Stimulated activated CD8-positive, alpha-beta memory T cell treated with anti-CD3 and anti-CD28 coated beads, Interleukin-15, amount 100 ng/mL, for 48 hours (primary cell): ENCODE measurements at regions not wholly inside any gene's neighbourhood (a gene's known extent, or its start where the extent isn't known, plus 50 kb on each side); places are given as distances from the start of the nearest gene placed in this dataset.
"Not testable (repeated sequence)": the region's sequence is repeated elsewhere in the genome, so short reads cannot be mapped to it uniquely, and the experiment has no call there.

ENCODE experiments used
- DNase-seq, 2 donors: peaks; one replicate each; pipeline ENCODE4 v3.0.0-alpha.2; 2020; ENCODE audit warnings: low read depth in 2 of 2

- no peak for DNase-seq
These were observed 106.9 kb upstream of the ZNF746 start for GRCh38 chr7:149604521-149604920.

GRCh38 chr7:149600669-149601330 lies 103.2 kb upstream of the ZNF746 start:
- DNase-seq: peak in 1 of 2 donors; percentile 50

DNA sequence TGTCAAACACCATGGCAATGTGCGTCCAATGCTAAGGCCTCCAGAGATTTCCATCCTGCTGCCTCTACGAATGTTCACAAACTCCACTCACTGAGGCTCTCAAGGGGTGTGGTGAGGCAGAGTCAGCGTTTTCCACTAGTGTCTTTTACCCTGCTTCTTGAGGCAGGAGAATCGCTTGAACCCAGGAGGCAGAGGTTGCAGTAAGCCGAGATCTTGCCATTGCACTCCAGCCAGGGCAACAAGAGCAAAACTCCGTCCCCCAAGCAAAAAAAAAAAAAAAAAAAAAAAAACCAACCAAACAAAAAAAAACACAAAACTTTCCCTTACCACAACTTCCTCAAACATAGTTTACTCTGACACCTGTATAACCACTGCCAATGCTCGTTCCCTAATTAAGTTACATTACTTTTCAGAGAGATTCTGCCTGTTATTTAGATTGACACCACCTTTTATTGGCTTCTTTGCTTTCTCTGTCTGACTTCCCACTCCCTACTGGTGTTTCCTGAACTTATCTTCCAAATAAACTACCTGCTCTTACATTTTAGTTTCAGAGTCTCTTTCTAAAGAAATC lies 102.1 kb upstream of the ZNF746 start:
- DNase-seq: no peak

- no peak for DNase-seq
These were observed 101.2 kb upstream of the ZNF746 start for GRCh38 chr7:149598721-149599308.

DNA sequence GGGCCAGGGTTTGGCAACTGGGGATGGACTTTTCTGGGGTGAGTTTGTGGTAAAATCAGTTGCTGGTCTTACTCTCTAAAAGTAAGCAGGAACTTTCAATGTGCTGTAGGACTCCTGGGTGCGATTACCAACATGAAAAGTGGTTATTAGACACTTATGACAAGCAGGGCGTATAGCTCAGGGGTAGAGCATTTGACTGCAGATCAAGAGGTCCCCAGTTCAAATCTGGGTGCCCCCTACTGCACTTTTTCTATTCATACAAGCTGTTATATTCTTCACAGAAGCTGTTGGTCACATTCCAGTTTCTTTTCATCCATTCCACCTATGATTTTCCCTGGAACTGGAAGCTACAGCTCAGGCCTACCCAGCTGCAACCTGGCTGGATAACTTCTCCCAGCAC lies 100.2 kb upstream of the ZNF746 start:
- DNase-seq: not testable (repeated sequence)

DNA sequence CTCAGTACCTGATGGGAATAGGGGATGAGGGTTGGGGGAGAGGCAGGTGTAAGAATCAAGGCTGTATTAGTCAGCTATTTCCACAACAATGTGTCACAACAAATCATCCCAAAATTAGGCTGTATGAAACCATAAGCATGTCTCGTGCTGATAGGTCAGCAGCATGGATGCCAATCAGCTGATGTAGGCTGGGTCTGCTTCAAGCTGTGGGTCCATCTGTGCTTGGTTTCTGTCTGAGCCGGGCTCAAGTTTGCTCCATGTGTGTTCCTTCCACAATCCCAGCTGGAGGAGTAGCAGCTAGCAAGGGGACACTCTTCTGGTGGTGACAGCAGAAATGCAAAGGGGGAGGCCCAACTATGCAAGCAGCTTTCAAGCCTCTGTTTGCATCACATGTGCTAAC lies 97.9 kb upstream of the ZNF746 start:
- DNase-seq: no peak

GRCh38 chr7:149595078-149595477 lies 97.5 kb upstream of the ZNF746 start:
- no peak for DNase-seq

- DNase-seq: no peak
These were observed 91.3 kb upstream of the ZNF746 start for GRCh38 chr7:149588930-149589329.

- no peak for DNase-seq
These were observed 89.3 kb upstream of the ZNF746 start for GRCh38 chr7:149586646-149587645.

DNA sequence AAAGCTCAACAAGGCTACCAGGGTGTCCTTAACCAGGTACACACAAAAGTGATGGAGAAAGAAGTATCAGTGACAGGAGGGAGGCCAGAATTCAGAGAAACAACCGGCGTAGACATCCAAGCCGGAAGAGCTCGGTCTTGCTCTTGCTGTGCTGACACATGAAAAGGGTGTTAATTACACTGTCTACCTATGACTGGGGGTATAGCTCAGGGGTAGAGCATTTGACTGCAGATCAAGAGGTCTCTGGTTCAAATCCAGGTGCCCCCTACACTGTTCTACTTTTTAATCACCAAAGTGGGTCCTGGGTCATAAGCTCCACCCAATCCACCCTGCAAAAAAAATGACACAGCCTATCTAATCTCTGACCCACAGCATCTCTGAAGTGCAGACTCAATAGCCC lies 86.9 kb upstream of the ZNF746 start:
- DNase-seq: no peak

DNA sequence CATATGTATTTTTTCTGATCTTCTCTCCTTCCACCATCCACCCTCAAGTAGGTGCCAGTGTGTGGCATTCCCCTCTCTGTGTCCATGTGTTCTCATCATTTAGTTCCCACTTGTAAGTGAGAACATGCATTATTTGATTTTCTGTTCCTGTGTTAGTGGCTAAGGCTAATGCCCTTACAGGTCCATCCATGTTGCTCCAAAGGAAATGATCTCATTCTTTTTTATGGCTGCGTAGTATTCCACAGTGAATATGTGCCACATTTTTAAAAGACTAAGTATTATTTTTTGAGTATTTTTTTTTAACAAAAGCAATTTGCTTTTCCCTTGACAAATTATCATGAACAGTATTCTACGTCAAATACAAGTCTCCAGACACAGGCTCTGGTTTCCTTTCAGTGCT lies 86.4 kb upstream of the ZNF746 start:
- no peak for DNase-seq

DNA sequence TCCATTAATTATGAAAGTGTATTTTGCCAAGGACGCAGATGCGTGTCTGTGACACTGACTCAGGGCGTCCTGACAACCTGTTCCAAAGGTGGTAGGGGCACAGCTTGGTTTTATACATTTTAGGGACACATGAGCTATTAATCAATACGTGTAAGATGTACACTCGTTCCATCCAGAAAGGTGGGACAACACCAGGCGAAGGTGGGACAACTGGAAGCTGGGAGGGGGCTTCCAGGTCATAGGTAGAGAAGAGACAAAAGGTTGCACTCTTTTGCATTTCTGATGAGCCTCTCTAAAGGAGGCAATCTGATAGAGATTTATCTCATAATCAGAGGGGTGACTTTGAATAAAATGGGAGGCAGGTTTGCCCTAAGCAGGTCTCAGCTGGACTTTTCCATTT lies 82.7 kb upstream of the ZNF746 start:
- no peak for DNase-seq

DNA sequence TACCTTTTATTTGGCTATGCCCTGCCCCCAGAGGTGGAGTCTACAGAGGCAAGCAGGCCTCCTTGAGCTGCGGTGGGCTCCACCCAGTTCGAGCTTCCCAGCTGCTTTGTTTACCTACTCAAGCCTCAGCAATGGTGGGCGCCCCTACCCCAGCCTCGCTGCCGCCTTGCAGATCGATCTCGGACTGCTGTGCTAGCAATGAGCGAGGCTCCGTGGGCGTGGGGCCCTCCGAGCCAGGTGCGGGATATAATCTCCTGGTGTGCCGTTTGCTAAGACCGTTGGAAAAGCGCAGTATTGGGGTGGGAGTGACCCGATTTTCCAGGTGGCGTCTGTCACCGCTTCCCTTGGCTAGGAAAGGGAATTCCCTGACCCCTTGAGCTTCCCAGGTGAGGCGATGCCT lies 81.8 kb upstream of the ZNF746 start:
- DNase-seq: not testable (repeated sequence)

GRCh38 chr7:149574428-149574827 lies 76.8 kb upstream of the ZNF746 start:
- not testable (repeated sequence) for DNase-seq

DNA sequence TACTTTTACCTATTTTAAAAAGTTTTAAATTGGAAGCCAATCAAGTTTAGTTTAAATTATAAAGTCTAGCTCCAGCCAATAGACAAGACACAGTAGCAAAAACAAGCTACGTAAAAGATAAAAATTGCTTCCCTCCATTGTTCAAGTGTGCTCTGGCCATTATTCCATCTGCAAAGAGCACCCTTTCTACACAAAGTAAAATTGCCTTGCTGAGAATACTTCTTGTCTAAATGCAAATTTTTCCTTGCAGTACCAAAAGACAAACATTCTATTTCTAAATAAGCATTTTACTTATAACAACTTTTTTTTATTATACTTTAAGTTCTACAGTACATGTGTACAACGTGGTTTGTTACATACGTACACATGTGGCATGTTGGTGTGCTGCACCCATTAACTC lies 75.9 kb upstream of the ZNF746 start:
- DNase-seq: no peak

- DNase-seq: not testable (repeated sequence)
These were observed 75.3 kb upstream of the ZNF746 start for GRCh38 chr7:149572920-149573319.

DNA sequence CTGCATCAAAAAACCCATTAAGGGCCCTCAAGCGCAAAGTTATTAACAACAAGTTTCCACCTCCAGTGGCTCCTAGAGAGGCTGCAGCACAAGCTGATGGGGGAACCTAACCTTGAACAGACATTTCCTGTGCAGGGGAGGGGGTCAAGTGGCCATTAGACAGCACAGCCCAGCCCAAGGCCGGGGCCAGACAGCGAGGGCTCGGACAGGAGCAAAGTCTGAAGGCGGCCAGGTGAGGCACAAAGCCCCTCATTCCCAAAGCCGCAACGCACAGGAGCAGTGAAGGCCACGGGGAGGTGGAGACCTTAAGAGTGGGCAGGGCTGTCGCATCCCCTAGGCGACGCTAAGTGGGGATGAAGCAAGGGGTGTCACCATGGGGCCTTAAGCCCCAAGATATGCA lies 73.2 kb upstream of the ZNF746 start:
- DNase-seq: no peak

DNA sequence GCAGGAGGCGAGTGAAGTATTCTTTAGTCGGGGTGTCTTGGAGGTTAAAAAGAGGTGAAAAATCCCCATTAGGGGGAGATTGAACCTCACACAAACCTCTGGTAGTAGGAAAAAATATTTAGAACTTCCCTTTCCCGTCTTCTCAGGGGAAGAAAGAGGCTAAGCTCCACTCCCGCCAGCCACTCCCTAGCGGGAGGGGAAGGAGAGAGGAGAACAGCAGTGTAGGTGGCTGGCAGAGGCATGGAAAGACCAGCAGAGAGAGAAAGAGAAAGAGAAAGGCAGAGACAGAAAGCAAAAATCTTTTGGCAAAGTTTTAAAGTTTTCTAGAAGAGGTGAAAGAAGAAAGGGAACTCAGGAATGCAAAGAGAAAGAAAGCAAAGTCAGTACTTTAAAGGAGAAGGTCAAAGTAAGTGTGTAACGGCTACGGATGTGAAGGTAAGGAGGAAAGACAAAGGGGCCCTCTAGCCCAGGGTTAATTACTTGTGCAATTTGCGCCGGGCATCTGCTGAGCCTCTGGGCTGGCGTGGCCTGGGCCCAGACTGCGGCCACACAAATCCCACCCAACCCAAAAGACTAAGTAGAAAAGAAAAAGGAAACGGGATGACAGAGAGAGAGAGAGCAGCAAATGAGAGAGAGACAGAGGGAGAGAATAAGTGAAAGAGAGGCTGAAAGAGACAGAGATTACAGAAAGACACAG lies 72.3 kb upstream of the ZNF746 start:
- no peak for DNase-seq

DNA sequence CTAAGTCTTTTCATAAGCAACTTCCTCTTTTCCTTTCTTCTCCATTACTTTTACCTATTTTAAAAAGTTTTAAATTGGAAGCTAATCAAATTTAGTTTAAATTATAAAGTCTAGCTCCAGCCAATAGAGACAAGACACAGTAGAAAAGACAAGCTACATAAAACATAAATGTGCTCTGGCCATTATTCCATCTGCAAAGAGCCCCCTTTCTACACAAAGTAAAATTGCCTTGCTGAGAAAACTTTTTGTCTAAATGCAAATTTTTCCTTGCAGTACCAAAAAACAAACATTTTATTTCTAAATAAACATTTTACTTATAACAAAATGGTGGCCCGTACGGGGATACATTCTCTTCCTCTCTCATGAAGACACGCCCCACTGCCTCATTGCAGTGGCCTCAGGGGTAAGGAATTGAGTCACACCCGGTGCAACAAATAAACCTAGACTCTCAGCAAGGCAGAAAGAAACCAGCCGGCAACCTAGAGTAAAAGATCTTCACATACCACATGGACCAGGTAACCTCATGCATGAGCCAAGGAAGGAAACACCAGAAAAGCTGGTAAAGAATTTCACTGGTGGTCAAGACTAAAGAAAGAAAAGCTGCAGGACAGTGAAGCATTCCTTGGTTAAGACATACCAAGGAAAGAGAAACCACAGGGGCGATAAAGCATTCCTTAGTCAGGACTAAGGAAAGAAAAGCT lies 71.6 kb upstream of the ZNF746 start:
- no peak for DNase-seq

DNA sequence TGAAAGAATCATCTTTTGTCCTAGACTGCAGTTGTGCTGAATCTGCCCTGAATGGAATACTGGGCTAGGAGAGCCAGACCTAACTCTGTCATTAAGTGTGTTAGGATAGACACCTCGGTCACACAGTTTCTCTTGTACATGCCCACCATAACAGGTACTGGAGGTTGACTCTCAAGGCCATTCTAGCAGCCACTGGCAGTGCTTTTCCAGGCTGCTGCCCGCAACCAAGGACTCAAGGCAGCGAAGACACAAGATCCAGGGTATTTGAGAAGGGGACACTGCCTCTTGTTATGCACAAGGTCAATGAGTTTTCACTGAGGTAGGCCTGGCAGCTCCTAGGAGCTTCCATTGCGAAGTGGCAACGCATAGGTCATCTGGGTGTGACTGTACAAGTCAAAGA lies 70.6 kb upstream of the ZNF746 start:
- no peak for DNase-seq

- no peak for DNase-seq
These were observed 68.5 kb upstream of the ZNF746 start for GRCh38 chr7:149566103-149566502.
